Stomach (tissue), 8 donors: ENCODE measurements at regions not wholly inside any gene's neighbourhood (a gene's known extent, or its start where the extent isn't known, plus 50 kb on each side); places are given as distances from the start of the nearest gene placed in this dataset.

Source experiments
- DNase-seq, 2 donors: peaks; one replicate each; pipeline versions ENCODE4 v3.0.0 to v3.0.0-alpha.2; 2013 to 2019
- H3K27ac ChIP-seq, 5 donors: fragments of 200-600 bp in 4 of 5; sonication (generic) in 4 of 5; one replicate each; pipeline ENCODE4 v1.5.1; 2013 to 2019; ENCODE audit warnings: mild to moderate bottlenecking in 1 of 5, moderate library complexity in 1 of 5
- H3K27me3 ChIP-seq, 3 donors: fragments of 200-600 bp; sonication (generic); one replicate each; pipeline ENCODE4 v1.5.1; 2017 to 2019; ENCODE audit warnings: mixed run types in 1 of 3
- H3K36me3 ChIP-seq, 4 donors: fragments of 200-600 bp; sonication (generic); 1 replicate in 3 of 4; 2 replicates in 1 of 4; pipeline ENCODE4 v1.5.1; 2016 to 2019
- H3K4me1 ChIP-seq, 4 donors: fragments of 200-600 bp; sonication (generic); one replicate each; pipeline ENCODE4 v1.5.1; 2016 to 2019
- H3K4me3 ChIP-seq, 4 donors: fragments of 200-600 bp; sonication (generic) in 3 of 4; one replicate each; pipeline ENCODE4 v1.5.1; 2016 to 2019; ENCODE audit warnings: mild to moderate bottlenecking in 1 of 4
- H3K9me3 ChIP-seq, 4 donors: fragments of 200-600 bp; sonication (generic); one replicate each; pipeline ENCODE4 v1.5.1; 2016 to 2019
- CTCF ChIP-seq, 7 experiments: fragments of 450-650 bp in 4 of 7; fragments of 200-600 bp in 3 of 7; sonication (generic) in 3 of 7; IDR thresholded peaks; one replicate each; pipeline ENCODE4 v1.5.1; 2016 to 2019; ENCODE audit warnings: antibody characterized with exemption in 7 of 7, control low read depth in 2 of 7, mild to moderate bottlenecking in 1 of 7
- EP300 ChIP-seq: sonication (generic); formaldehyde crosslinking; IDR thresholded peaks from one replicate; pipeline ENCODE4 v1.6.1; 2017; ENCODE audit warnings: antibody characterized with exemption
- POLR2A ChIP-seq, 4 donors: fragments of 450-650 bp; IDR thresholded peaks; one replicate each; pipeline ENCODE4 v1.6.1; 2016; ENCODE audit warnings: antibody characterized with exemption in 4 of 4, control low read depth in 2 of 4, mild to moderate bottlenecking in 1 of 4, moderate library complexity in 1 of 4
- POLR2AphosphoS5 ChIP-seq, 3 donors: sonication (generic); formaldehyde crosslinking; IDR thresholded peaks; one replicate each; pipeline ENCODE4 v1.6.1; 2016; ENCODE audit warnings: antibody characterized with exemption in 3 of 3
- WGBS, 5 donors: extraction: QIAGEN DNeasy Blood & Tissue Kit in 3 of 5; methylation state at CpG; one replicate each; pipeline versions ENCODE4 v1.1.5 to v1.1.7; 2013 to 2018; 5-methylcytosine and 5-hydroxymethylcytosine counted together
- intact Hi-C: fragments of 100-400 bp; cut with DNase I; formaldehyde crosslinking; loops from one replicate; pipeline ENCODE4 v1.15.1; 2023; ENCODE audit warnings: low total_unique reads
- donor health status: healthy with polysubstance abuse.
- donor health status: Bipolar disorder and iron deficiency.
- donor health status: healthy.

DNA sequence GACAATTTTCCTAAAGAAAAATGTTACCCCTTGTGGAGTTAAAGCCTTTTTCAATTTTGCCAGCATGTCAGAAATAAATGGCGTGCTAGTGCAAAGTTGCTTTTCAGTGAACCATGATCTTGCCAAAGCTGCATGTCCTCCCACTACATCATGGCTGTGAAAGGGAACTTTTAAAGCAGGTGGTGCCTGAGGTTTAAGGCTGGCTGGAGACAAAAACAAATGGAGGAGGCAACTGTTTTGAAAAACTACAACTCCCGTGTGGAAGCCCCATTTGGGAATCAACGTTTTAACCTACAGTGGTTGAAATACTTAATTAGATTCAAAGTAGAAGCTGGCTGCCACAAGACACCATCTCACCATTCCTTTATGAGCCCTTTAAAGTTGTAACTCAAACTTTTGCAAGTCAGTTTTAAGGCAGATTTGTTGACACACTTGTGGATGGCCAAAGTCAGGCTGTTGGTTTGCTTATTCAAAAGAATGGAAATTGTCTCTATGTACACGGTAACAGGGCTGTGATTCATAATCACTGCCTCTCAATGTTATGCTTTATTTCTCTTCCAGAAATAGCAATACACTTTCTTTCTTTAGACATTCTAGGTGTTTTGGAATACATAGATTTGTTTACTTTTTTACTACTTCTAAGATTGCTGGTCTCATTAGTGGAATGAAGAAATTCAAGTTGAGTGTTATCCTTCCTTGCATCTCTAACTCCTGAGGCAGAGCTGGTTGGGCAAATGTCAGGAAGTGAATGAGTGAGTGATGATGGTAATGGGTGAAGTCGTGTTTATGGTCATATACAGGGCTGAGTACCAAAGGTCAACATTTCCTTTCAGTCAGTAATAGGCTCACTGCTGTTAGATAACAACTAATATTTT, 196.4 kb upstream of the GMDS start:
- no peaks in the 10 kb centered on the region for H3K9me3 ChIP-seq
- intact Hi-C loops, result no loop called here
- no peak for DNase-seq

GRCh38 chr6:2440516-2440915, 195.1 kb upstream of the GMDS start:
- DNase-seq, result no peak
- no peak overlapping the region for H3K27ac ChIP-seq
- H3K4me3 ChIP-seq, result no peak overlapping the region
- no peaks in the 10 kb centered on the region for H3K27me3 ChIP-seq
- intact Hi-C loops, result no loop called here
- H3K9me3 ChIP-seq, result no peaks in the 10 kb centered on the region
- no peak for TF ChIP-seq POLR2AphosphoS5 (IDR thresholded peaks at IDR 0.05)
- no peak for TF ChIP-seq CTCF (IDR thresholded peaks at IDR 0.05)
- no peak for TF ChIP-seq EP300
- no peak for TF ChIP-seq POLR2A (IDR thresholded peaks at IDR 0.05)
- no peaks in the 10 kb centered on the region for H3K4me1 ChIP-seq
- peaks cover 0 to 5% (median 0%) of the 10 kb centered on the region in 4 donors for H3K36me3 ChIP-seq

More for the DNA sequence above, 196.4 kb upstream of the GMDS start:
- H3K4me1 ChIP-seq, result no peaks in the 10 kb centered on the region
- H3K36me3 ChIP-seq, result peaks cover 0 to 5% (median 0%) of the 10 kb centered on the region in 4 donors
- no peak overlapping the region for H3K27ac ChIP-seq
- no peak overlapping the region for H3K4me3 ChIP-seq
- TF ChIP-seq POLR2A (IDR thresholded peaks at IDR 0.05) (no peak), CTCF (IDR thresholded peaks at IDR 0.05) (no peak), EP300 (no peak), POLR2AphosphoS5 (IDR thresholded peaks at IDR 0.05) (no peak)
- no peaks in the 10 kb centered on the region for H3K27me3 ChIP-seq
- WGBS, 5 donors, result 68 to 76% (median 74%) methylated on average over 5 of the region's 5 CpGs

DNA sequence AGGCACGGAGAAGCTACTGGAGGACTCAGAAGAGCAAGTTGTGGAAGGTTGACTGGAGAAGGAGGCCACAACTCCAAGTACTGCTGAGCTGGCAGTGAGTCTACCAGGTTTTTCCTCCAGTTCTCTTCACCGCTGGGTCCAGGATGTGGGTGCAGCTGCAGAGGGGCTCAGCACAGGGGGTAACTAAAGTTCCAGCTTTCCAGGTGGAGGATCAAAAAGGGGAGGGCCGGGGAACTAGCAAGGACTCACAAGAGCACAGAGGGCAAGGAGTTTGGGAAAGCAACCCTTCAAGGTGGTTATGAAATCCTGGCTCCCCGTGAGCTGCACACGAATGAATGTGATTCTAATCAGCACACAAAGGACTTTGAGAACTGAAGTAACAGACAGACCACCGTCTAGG, 194.2 kb upstream of the GMDS start:
- Histone ChIP-seq H3K27ac (no peak overlapping the region), H3K9me3 (no peaks in the 10 kb centered on the region), H3K4me1 (no peaks in the 10 kb centered on the region), H3K4me3 (no peak overlapping the region), H3K27me3 (no peaks in the 10 kb centered on the region), H3K36me3 (peaks cover 0 to 5% (median 0%) of the 10 kb centered on the region in 4 donors)
- TF ChIP-seq POLR2AphosphoS5 (IDR thresholded peaks at IDR 0.05), result no peak
- no peak for TF ChIP-seq CTCF (IDR thresholded peaks at IDR 0.05)
- no peak for TF ChIP-seq POLR2A (IDR thresholded peaks at IDR 0.05)
- TF ChIP-seq EP300, result no peak
- DNase-seq, result no peak
- intact Hi-C loops, result no loop called here
- WGBS, 5 donors, result 75 to 84% (median 80%) methylated on average over 6 of the region's 6 CpGs

DNA sequence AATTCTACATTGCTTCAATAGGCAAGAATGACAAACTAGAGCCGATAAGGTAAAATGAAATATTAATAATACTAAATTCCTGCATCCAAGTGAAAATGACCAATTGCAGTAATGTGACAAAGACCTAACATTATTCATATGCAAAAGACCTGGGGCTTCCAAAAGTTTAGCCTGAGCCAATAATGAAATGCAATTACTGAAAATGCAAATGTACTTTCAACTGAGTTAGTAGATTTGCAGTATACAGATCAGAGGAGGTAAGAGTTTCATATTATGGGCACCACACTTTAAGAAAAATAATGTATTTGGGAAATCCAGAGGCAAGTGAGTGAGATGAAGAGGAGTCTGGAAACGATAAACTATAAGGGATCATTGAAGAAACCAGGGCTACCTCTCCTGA, 193.7 kb upstream of the GMDS start:
- intact Hi-C loops, result no loop called here
- 93 to 96% (median 96%) methylated on average over 2 of the region's 2 CpGs for WGBS, 5 donors

More for the DNA sequence above, 193.7 kb upstream of the GMDS start:
- no peak for DNase-seq
- Histone ChIP-seq H3K4me1 (no peaks in the 10 kb centered on the region), H3K36me3 (peaks cover 0 to 10% (median 0%) of the 10 kb centered on the region in 4 donors), H3K9me3 (no peaks in the 10 kb centered on the region), H3K4me3 (no peak overlapping the region), H3K27me3 (no peaks in the 10 kb centered on the region), H3K27ac (no peak overlapping the region)
- TF ChIP-seq POLR2AphosphoS5 (IDR thresholded peaks at IDR 0.05), result no peak
- no peak for TF ChIP-seq POLR2A (IDR thresholded peaks at IDR 0.05)
- TF ChIP-seq CTCF (IDR thresholded peaks at IDR 0.05), result no peak
- TF ChIP-seq EP300, result no peak
